ELR (cell line): ENCODE measurements at regions not wholly inside any gene's neighbourhood (a gene's known extent, or its start where the extent isn't known, plus 50 kb on each side); places are given as distances from the start of the nearest gene placed in this dataset.
"Not testable (repeated sequence)": the region's sequence is repeated elsewhere in the genome, so short reads cannot be mapped to it uniquely, and the experiment has no call there.

Experiments
- DNase-seq: peaks from one replicate; pipeline ENCODE4 v3.0.0-alpha.2; 2015; ENCODE audit warnings: low read depth

- DNase-seq: peak; percentile 96
These were observed 1427.2 kb downstream of the STIM2 start for GRCh38 chr4:28287831-28288233.

GRCh38 chr4:28296239-28296638, 1435.6 kb downstream of the STIM2 start:
- no peak for DNase-seq

- peak; percentile 26 for DNase-seq
These were observed 1450.3 kb downstream of the STIM2 start for GRCh38 chr4:28310926-28311325.

GRCh38 chr4:28312497-28312896, 1451.9 kb downstream of the STIM2 start:
- DNase-seq: not testable (repeated sequence)

GRCh38 chr4:28313729-28314713, 1453.4 kb downstream of the STIM2 start:
- no peak for DNase-seq

GRCh38 chr4:28317221-28317620, 1456.6 kb downstream of the STIM2 start:
- no peak for DNase-seq

GRCh38 chr4:28334249-28334648, 1473.6 kb downstream of the STIM2 start:
- no peak for DNase-seq

- no peak for DNase-seq
These were observed 1481.1 kb downstream of the STIM2 start for GRCh38 chr4:28341784-28342183.

GRCh38 chr4:28350485-28350884, 1489.8 kb downstream of the STIM2 start:
- DNase-seq: peak; percentile 26

- DNase-seq: no peak
These were observed 1490.5 kb downstream of the STIM2 start for GRCh38 chr4:28351102-28351501.

- no peak for DNase-seq
These were observed 1491.2 kb downstream of the STIM2 start for GRCh38 chr4:28351826-28352225.

- no peak for DNase-seq
These were observed 1494.4 kb downstream of the STIM2 start for GRCh38 chr4:28354880-28355656.

GRCh38 chr4:28357990-28358389, 1497.3 kb downstream of the STIM2 start:
- peak; percentile 51 for DNase-seq

GRCh38 chr4:28358606-28359005, 1498.0 kb downstream of the STIM2 start:
- no peak for DNase-seq

GRCh38 chr4:28360681-28361080, 1500.0 kb downstream of the STIM2 start:
- DNase-seq: no peak

GRCh38 chr4:28362169-28362568, 1501.5 kb downstream of the STIM2 start:
- DNase-seq: no peak

- DNase-seq: peak; percentile 74
These were observed 1508.9 kb downstream of the STIM2 start for GRCh38 chr4:28369499-28369898.

- no peak for DNase-seq
These were observed 1512.5 kb downstream of the STIM2 start for GRCh38 chr4:28373191-28373590.

- DNase-seq: peak; percentile 83
These were observed 1513.0 kb downstream of the STIM2 start for GRCh38 chr4:28373601-28374000.

- peak; percentile 20 for DNase-seq
These were observed 1517.6 kb downstream of the STIM2 start for GRCh38 chr4:28378109-28378830.

GRCh38 chr4:28385801-28386200, 1525.2 kb downstream of the STIM2 start:
- no peak for DNase-seq

- DNase-seq: no peak
These were observed 1526.1 kb downstream of the STIM2 start for GRCh38 chr4:28386776-28387175.
